ENCODE measurements at regions not wholly inside any gene's neighbourhood (a gene's known extent, or its start where the extent isn't known, plus 50 kb on each side); places are given as distances from the start of the nearest gene placed in this dataset.

- TF ChIP-seq, protein P1, sequence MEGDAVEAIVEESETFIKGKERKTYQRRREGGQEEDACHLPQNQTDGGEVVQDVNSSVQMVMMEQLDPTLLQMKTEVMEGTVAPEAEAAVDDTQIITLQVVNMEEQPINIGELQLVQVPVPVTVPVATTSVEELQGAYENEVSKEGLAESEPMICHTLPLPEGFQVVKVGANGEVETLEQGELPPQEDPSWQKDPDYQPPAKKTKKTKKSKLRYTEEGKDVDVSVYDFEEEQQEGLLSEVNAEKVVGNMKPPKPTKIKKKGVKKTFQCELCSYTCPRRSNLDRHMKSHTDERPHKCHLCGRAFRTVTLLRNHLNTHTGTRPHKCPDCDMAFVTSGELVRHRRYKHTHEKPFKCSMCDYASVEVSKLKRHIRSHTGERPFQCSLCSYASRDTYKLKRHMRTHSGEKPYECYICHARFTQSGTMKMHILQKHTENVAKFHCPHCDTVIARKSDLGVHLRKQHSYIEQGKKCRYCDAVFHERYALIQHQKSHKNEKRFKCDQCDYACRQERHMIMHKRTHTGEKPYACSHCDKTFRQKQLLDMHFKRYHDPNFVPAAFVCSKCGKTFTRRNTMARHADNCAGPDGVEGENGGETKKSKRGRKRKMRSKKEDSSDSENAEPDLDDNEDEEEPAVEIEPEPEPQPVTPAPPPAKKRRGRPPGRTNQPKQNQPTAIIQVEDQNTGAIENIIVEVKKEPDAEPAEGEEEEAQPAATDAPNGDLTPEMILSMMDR (IDR thresholded peaks at IDR 0.05) = no peak
- no peaks in the 10 kb centered on the region for H3K36me3 ChIP-seq
- no peak overlapping the region for H3K4me3 ChIP-seq (ENCODE audit: low read depth in 1 of 2, low read length in 1 of 2)
- no peaks in the 10 kb centered on the region for H3K4me1 ChIP-seq (ENCODE audit: control insufficient read depth in 1 of 2, insufficient read depth in 1 of 2, low read depth in 1 of 2, low read length in 1 of 2)
- no peaks in the 10 kb centered on the region for H3K9me3 ChIP-seq
- H3K27ac ChIP-seq = no peak overlapping the region
- H3K27me3 ChIP-seq = no peaks in the 10 kb centered on the region
Observed at GRCh38 chr4:171024720-171025303, 788.4 kb upstream of the GALNTL6 start.

GRCh38 chr4:171022824-171023230, 790.4 kb upstream of the GALNTL6 start:
- TF ChIP-seq, protein P1 (IDR thresholded peaks at IDR 0.05) = no peak
- Histone ChIP-seq H3K27me3 (no peaks in the 10 kb centered on the region), H3K4me3 (ENCODE audit: low read depth in 1 of 2, low read length in 1 of 2) (no peak overlapping the region), H3K27ac (no peak overlapping the region), H3K9me3 (no peaks in the 10 kb centered on the region), H3K4me1 (ENCODE audit: control insufficient read depth in 1 of 2, insufficient read depth in 1 of 2, low read depth in 1 of 2, low read length in 1 of 2) (no peaks in the 10 kb centered on the region), H3K36me3 (no peaks in the 10 kb centered on the region)

DNA sequence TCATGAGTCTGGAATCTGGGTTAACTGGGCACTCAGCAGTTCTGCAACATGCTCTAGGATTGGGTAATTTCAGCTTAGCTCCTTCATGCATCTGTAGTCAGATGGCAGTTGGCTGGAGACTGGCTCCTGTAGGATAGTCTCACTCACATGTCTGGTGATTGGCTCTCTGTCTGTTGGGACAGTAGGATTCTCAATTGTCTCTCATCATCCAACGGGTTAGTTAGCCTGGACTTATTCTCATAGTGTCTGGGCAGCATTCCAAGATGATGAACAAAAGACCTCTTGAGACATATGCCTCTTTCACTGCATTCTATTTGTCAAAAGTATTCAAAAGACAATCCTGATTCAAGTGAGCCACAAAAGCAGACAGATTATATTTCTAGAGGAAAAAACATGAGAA, 795.6 kb upstream of the GALNTL6 start:
- Histone ChIP-seq H3K36me3 (no peaks in the 10 kb centered on the region), H3K4me3 (ENCODE audit: low read depth in 1 of 2, low read length in 1 of 2) (no peak overlapping the region), H3K9me3 (no peaks in the 10 kb centered on the region), H3K27ac (no peak overlapping the region), H3K27me3 (no peaks in the 10 kb centered on the region), H3K4me1 (ENCODE audit: control insufficient read depth in 1 of 2, insufficient read depth in 1 of 2, low read depth in 1 of 2, low read length in 1 of 2) (no peaks in the 10 kb centered on the region)
- TF ChIP-seq, protein P1 (IDR thresholded peaks at IDR 0.05) = no peak

GRCh38 chr4:171016145-171016544, 797.1 kb upstream of the GALNTL6 start:
- no peaks in the 10 kb centered on the region for H3K9me3 ChIP-seq
- H3K4me3 ChIP-seq (ENCODE audit: low read depth in 1 of 2, low read length in 1 of 2) = no peak overlapping the region
- TF ChIP-seq, protein P1 (IDR thresholded peaks at IDR 0.05) = no peak
- no peaks in the 10 kb centered on the region for H3K4me1 ChIP-seq (ENCODE audit: control insufficient read depth in 1 of 2, insufficient read depth in 1 of 2, low read depth in 1 of 2, low read length in 1 of 2)
- no peaks in the 10 kb centered on the region for H3K36me3 ChIP-seq
- no peak overlapping the region for H3K27ac ChIP-seq
- no peaks in the 10 kb centered on the region for H3K27me3 ChIP-seq

GRCh38 chr4:171015441-171015840, 797.8 kb upstream of the GALNTL6 start:
- H3K4me1 ChIP-seq (ENCODE audit: control insufficient read depth in 1 of 2, insufficient read depth in 1 of 2, low read depth in 1 of 2, low read length in 1 of 2) = no peaks in the 10 kb centered on the region
- TF ChIP-seq, protein P1 (IDR thresholded peaks at IDR 0.05) = no peak
- H3K9me3 ChIP-seq = no peaks in the 10 kb centered on the region
- H3K4me3 ChIP-seq (ENCODE audit: low read depth in 1 of 2, low read length in 1 of 2) = no peak overlapping the region
- H3K27me3 ChIP-seq = no peaks in the 10 kb centered on the region
- no peaks in the 10 kb centered on the region for H3K36me3 ChIP-seq
- H3K27ac ChIP-seq = no peak overlapping the region
